ENCODE measurements at regions not wholly inside any gene's neighbourhood (a gene's known extent, or its start where the extent isn't known, plus 50 kb on each side); places are given as distances from the start of the nearest gene placed in this dataset.

- TF ChIP-seq CTCF (IDR thresholded peaks at IDR 0.05; ENCODE audit: control extremely low read depth in 1 of 3, insufficient read depth in 1 of 3, low read depth in 1 of 3, low read length in 3 of 3) (no peak), FOSL1 (IDR thresholded peaks at IDR 0.05; ENCODE audit: insufficient read depth, low read depth, low read length) (no peak), JUN (IDR thresholded peaks at IDR 0.05; ENCODE audit: low read depth, low read length) (no peak)
These were observed 154.8 kb upstream of the CTNNB1 start for GRCh38 chr3:41044523-41044922.
